MCF 10A (cell line): ENCODE measurements at regions not wholly inside any gene's neighbourhood (a gene's known extent, or its start where the extent isn't known, plus 50 kb on each side); places are given as distances from the start of the nearest gene placed in this dataset.

Experiments used
- BruUV-seq: library from RNA; stranded (reverse); fragments of 400-500 nt; replicated peaks from 2 replicates; lab custom pipeline; 2021; lab: Mats Ljungman, UMichigan
- CTCF ChIA-PET: fragments of 300-600 bp; sonication (Branson Sonifier 250); formaldehyde crosslinking; extraction: SDS; loops from one replicate; lab custom pipeline; 2021; ENCODE audit warnings: antibody characterized with exemption, inconsistent platforms; lab: Yijun Ruan, JAX
- POLR2A ChIA-PET: fragments of 300-600, 350-650 bp; sonication (Branson Sonifier 250); formaldehyde crosslinking; extraction: SDS; loops from one replicate; lab custom pipeline; 2020; ENCODE audit warnings: antibody characterized with exemption, inconsistent platforms; lab: Yijun Ruan, JAX
- DNase-seq: peaks from one replicate; pipeline ENCODE4 v3.0.0-alpha.2; 2018; ENCODE audit not compliant: unreplicated experiment
- H3K27ac Mint-ChIP-seq: one replicate; pipeline ENCODE4 v1.8.0; 2022; ENCODE audit warnings: mild to moderate bottlenecking, low read depth, mixed read lengths; ENCODE audit not compliant: unreplicated experiment
- H3K27me3 Mint-ChIP-seq: one replicate; pipeline ENCODE4 v1.8.0; 2022; ENCODE audit warnings: mixed read lengths; ENCODE audit not compliant: insufficient read depth, unreplicated experiment
- H3K36me3 Mint-ChIP-seq: one replicate; pipeline ENCODE4 v1.8.0; 2022; ENCODE audit warnings: mild to moderate bottlenecking, moderate library complexity, mixed read lengths; ENCODE audit not compliant: insufficient read depth, unreplicated experiment
- H3K4me1 Mint-ChIP-seq: one replicate; pipeline ENCODE4 v1.8.0; 2022; ENCODE audit warnings: mixed read lengths; ENCODE audit not compliant: insufficient read depth, unreplicated experiment
- H3K4me3 Mint-ChIP-seq: one replicate; pipeline ENCODE4 v1.8.0; 2022; ENCODE audit warnings: mild to moderate bottlenecking, moderate library complexity, mixed read lengths; ENCODE audit not compliant: unreplicated experiment
- H3K9me3 Mint-ChIP-seq: one replicate; pipeline ENCODE4 v1.8.0; 2022; ENCODE audit warnings: mixed read lengths; ENCODE audit not compliant: unreplicated experiment
- intact Hi-C: fragments of 100-400 bp; cut with micrococcal nuclease; formaldehyde crosslinking; loops from 2 replicates; pipeline ENCODE4 v1.14.1; 2022
- TF ChIP-seq, protein P1 (sequence below): fragments of 200-600 bp; IDR thresholded peaks from one replicate; pipeline ENCODE4 v1.8.0; 2022; ENCODE audit warnings: antibody characterized with exemption, mild to moderate bottlenecking; ENCODE audit not compliant: unreplicated experiment

DNA sequence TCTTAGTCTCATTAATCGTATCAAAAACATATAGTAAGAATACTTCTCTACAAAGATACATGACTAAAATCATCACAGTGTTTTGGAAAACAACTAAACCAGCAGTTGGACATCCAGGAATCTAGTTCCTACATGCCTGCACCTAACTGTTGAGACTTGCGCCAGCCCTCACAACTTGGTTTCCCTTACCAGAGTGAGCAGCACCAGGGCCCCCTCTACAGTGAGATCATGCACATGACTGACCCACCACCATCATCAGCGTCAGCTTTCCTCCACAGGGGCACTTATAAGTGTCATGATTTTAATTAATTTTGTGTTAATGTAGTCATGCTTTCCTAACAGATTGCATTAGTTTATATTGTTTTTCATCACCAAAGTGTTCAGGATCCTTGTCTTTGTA lies 1322.0 kb downstream of the EFNB2 start:
- Mint-ChIP-seq H3K4me1 (peaks cover 6% of the 10 kb centered on the region), H3K4me3 (no peak overlapping the region), H3K27me3 (no peaks in the 10 kb centered on the region), H3K9me3 (peaks cover 8% of the 10 kb centered on the region), H3K27ac (no peak overlapping the region), H3K36me3 (no peaks in the 10 kb centered on the region)
- CTCF ChIA-PET, result no interaction called here
- no peak for DNase-seq
- TF ChIP-seq, protein P1, sequence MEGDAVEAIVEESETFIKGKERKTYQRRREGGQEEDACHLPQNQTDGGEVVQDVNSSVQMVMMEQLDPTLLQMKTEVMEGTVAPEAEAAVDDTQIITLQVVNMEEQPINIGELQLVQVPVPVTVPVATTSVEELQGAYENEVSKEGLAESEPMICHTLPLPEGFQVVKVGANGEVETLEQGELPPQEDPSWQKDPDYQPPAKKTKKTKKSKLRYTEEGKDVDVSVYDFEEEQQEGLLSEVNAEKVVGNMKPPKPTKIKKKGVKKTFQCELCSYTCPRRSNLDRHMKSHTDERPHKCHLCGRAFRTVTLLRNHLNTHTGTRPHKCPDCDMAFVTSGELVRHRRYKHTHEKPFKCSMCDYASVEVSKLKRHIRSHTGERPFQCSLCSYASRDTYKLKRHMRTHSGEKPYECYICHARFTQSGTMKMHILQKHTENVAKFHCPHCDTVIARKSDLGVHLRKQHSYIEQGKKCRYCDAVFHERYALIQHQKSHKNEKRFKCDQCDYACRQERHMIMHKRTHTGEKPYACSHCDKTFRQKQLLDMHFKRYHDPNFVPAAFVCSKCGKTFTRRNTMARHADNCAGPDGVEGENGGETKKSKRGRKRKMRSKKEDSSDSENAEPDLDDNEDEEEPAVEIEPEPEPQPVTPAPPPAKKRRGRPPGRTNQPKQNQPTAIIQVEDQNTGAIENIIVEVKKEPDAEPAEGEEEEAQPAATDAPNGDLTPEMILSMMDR, result no peak
- no TSS peak for BruUV-seq
- POLR2A ChIA-PET, result no interaction called here
- intact Hi-C loops, result no loop called here

DNA sequence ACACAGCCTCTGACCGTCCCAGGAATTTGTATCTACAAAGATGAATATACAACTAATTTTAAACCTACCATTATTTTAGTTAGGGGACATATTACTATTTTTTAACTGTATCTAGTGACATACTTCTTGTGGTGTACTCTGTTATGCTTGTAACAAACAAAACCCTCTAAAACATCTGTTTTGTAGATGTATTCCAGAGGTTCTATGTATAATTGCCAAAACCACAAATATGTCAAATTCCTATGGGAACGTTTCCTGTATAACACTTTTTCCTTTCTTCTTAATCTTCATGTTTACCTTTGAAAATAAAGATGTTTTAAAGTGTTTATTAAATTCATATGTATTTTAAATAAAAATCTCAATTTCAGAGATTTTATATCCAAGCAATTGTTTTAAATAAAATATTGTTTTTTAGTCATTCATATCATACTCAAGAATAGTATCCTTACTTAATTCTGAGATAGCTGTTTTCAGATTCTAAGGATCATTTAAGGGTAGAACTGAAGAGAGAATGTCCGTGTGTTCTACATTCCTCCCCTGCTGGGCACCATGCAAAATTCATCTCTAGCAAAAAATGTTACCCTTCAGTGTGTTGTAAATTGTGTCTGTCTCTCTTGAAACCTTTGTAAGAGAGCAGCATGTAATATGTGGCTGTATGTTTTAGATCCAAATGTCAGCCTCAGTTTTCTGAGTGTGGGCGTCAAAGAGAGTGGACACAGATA lies 1327.7 kb downstream of the EFNB2 start:
- Mint-ChIP-seq H3K9me3 (peaks cover 8% of the 10 kb centered on the region), H3K27ac (no peak overlapping the region), H3K4me3 (no peak overlapping the region), H3K36me3 (no peaks in the 10 kb centered on the region), H3K4me1 (no peaks in the 10 kb centered on the region), H3K27me3 (no peaks in the 10 kb centered on the region)
- intact Hi-C loops, result loop anchor here (10.0 kb wide), 2 partner anchors 633 to 1327 kb away; partner anchors contain the start of gene EFNB2
- DNase-seq, result no peak
- TF ChIP-seq, protein P1, result no peak
- BruUV-seq, result no TSS peak
- POLR2A ChIA-PET, result no interaction called here
- CTCF ChIA-PET, result interaction anchor here (0.5 to 0.7 kb wide), 3 partner anchors 316 to 433 kb away, joined by 3 read pairs; no protein-coding TSS in a partner anchor

DNA sequence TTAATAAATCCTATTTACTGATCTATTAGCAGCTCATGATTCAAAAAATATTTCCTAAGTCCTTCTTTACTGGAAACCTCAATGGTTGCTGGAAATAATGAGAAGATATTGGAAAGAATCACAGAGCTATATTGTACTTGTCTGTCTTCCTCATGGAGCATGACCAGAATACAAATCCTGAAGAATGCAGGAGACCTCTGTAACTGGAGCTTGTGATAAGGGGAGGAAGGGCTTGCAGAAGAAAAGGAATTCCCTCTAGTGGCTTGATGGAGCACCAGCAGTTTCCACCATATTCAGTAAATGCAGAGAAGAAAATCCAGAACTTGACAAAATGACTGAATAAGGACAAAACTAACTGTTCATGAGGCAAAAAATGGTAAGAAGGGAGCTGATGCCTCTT lies 1333.1 kb downstream of the EFNB2 start:
- peak; percentile 34 for DNase-seq
- intact Hi-C loops, result loop anchor here (10.0 kb wide), 2 partner anchors 628 to 1332 kb away; partner anchors contain the start of gene EFNB2
- Mint-ChIP-seq H3K36me3 (no peaks in the 10 kb centered on the region), H3K27me3 (no peaks in the 10 kb centered on the region), H3K4me1 (no peaks in the 10 kb centered on the region), H3K4me3 (no peak overlapping the region), H3K27ac (no peak overlapping the region), H3K9me3 (no peaks in the 10 kb centered on the region)
- ChIA-PET CTCF (interaction anchor here (0.6 to 1.6 kb wide), 10 partner anchors 16 to 1318 kb away, joined by 3 to 11 read pairs (median 3); no protein-coding TSS in a partner anchor), POLR2A (interaction anchor here (0.6 to 0.7 kb wide), 4 partner anchors 100 to 1333 kb away, joined by 3 read pairs; partner anchors contain the start of gene EFNB2)
- BruUV-seq, result no TSS peak
- TF ChIP-seq, protein P1, result peak; percentile 12

DNA sequence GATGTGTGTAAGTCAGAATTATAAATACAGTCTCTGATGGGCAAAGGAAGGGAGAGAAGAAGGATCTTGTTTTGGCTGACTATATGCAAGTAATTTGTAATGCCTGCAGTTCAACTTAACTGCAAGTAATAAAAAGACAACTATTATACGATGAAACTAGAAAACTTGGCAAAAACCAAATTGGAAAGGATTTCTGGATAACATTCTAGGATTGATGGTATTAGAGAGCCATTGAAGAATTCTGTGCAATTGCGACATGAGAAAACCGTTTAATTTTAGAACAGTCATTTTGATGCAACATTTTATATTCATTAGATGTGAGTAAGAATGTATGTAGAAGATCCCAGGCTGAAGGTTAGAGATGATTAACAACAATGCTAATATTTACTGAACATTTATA lies 1334.1 kb downstream of the EFNB2 start:
- H3K36me3 Mint-ChIP-seq, result no peaks in the 10 kb centered on the region
- TF ChIP-seq, protein P1, result no peak
- CTCF ChIA-PET, result no interaction called here

More for the DNA sequence above, 1334.1 kb downstream of the EFNB2 start:
- H3K4me3 Mint-ChIP-seq, result no peak overlapping the region
- POLR2A ChIA-PET, result no interaction called here
- H3K27me3 Mint-ChIP-seq, result no peaks in the 10 kb centered on the region
- no TSS peak for BruUV-seq
- H3K27ac Mint-ChIP-seq, result no peak overlapping the region
- H3K9me3 Mint-ChIP-seq, result peaks cover 3% of the 10 kb centered on the region
- no peak for DNase-seq
- intact Hi-C loops, result loop anchor here (10.0 kb wide), 2 partner anchors 627 to 1333 kb away; partner anchors contain the start of gene EFNB2
- H3K4me1 Mint-ChIP-seq, result peaks cover 2% of the 10 kb centered on the region
